GM18505 (cell line): ENCODE measurements at regions not wholly inside any gene's neighbourhood (a gene's known extent, or its start where the extent isn't known, plus 50 kb on each side); places are given as distances from the start of the nearest gene placed in this dataset.

Experiments used
- ATAC-seq: cut with Tn5 transposase; IDR thresholded peaks from one replicate; pipeline ENCODE4 v1.9.1; 2021; ENCODE audit not compliant: unreplicated experiment
- POLR2A ChIP-seq: IDR thresholded peaks from 4 replicates; pipeline ENCODE4 v1.6.1; 2011; ENCODE audit warnings: borderline replicate concordance; ENCODE audit not compliant: insufficient read depth, insufficient read length; ENCODE audit errors: extremely low read depth

DNA sequence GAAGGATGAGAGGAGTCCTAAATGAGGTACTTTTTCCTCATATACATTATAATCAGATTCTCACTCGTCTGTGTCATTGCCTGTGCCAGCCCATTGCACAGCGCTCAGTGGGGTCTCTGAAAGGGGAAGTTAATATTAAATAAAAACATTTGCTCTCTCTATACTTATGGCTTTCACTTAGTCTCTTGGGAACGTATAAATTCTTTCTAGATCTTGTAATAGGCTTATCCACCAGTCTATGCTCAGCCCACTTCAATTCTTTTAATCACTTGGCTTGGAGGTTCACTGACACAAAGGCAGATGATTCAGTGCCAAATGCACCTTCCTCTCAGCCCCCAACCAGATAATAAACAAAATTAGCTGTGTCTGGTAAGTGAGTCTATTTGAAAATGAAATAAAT lies 164.3 kb upstream of the OGFRL1 start:
- ATAC-seq: no peak
- no peak for TF ChIP-seq POLR2A

DNA sequence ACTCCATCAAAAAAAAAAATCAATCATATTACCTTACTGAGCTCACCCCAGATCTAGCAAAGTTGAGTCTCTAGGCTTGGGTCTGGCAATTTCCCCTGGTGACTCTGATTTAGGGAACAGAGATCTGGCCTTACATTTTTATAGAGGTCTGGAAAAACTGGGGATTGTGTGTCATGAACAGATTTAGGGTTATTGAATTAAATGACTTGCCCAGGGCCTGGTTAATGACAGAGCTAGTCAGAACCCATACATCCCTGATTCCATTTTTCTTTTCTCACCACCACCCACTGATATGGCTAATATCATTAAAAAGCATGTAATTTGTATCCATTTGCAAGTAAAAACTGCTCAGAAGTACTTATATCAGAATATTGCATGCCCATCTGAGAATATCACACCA lies 163.4 kb upstream of the OGFRL1 start:
- ATAC-seq: no peak
- no peak for TF ChIP-seq POLR2A

DNA sequence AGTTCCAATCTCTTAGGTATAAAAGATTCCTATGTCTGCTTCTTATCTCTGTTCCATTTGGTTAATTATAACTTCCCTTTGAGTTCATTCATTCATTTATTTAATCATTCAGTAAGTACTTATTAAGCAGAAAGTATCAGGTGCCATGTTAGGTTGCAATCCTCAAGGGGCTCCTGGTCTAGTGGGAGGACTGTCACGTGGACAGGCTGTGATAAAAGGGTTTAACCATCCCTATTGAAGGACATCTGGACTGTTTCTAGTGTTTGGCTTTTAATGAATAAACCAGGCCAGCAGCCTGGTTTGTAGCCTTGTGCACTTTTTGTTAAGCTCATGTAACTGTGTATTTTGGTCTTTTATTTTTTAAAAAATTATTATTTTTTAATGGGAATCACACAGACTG lies 162.1 kb upstream of the OGFRL1 start:
- no peak for TF ChIP-seq POLR2A
- ATAC-seq: no peak

DNA sequence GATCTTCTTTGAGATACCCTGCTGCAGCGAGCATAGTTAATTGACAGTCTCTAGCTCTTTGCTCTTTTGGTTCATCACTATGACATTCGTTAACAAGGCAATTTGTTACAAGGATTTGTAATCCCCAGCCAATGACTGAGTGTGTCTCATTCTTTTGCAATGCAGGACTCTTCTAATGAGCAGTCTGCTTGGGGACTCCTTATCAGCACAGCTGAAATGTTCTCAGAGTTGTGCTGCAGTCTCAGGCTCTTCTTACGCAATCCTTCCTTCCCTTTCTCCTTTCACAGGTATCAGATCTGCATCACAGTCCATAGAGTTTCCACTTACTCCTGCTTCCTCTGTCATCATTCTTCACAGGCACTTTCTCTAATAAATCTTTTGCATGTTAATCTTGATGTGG lies 161.2 kb upstream of the OGFRL1 start:
- no peak for TF ChIP-seq POLR2A
- no peak for ATAC-seq

DNA sequence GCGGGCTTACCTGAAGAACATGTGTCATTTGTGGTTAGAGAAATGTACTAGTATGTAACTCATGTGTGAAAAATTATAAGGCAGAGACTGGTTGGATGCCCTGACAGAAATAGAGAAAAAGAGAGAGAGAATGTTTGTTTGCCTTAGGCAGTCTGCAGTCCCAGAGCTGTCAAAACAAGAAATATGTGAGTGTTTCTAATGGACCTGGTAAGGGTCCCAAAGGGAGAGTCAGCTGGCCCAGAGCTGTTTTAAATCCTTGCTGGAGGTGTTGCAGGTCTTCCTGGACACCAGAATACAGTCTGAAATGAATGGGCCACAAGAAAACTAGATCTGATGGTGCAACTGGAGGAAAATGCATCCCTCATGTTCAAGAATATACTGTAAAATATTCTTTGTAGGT lies 158.3 kb upstream of the OGFRL1 start:
- ATAC-seq: no peak
- TF ChIP-seq POLR2A: no peak

DNA sequence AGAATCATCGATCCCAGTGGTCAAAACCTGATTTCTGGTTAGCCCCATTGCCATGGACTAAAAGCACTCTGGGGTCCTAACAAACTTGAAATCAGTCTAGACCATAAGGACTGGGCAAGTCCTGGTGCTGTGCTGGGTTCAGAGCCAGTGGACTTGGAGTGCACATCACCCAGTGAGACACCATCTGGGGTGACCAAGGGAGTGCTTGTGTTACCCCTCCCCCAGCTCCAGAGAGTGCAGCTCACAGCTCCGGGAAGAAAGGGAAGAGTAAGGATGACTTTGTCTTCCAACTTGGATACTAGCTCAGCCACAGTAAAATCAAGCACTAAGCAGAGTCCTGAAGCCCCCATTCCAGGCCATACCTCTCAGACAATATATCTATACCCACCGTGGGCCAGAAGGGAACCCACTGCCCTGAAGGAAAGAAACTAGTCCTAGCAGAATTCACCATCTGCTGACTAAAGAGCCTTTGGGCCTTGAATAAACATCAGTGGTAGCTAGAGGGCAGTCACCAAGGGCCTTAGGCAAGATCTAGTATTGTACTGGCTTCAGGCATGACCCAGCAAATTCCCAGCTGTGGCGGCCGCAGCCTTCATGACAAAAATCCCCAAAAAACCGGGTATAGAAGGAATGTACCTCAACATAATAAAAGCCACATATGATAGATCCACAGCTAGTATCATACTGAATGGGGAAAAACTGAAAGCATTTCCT lies 153.5 kb upstream of the OGFRL1 start:
- no peak for ATAC-seq
- no peak for TF ChIP-seq POLR2A

DNA sequence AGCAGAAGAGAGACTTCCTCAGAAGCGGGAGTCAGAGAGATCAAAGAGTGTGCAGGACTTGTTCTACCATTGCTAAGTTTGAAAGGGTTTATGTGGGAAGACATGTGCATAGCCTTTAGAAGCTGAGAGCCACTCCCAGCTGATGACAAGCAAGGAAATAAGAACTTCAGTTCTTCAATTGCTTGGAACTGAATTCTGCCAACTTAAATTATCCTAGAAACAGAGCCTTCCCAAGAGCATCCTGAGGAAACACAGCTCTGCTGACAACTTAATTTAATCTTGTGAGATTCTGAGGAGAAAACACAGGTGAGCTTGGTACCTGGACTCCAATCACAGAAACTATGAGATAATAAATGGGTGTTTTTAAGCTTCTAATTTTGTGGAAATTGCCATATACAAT lies 150.6 kb upstream of the OGFRL1 start:
- no peak for ATAC-seq
- no peak for TF ChIP-seq POLR2A

DNA sequence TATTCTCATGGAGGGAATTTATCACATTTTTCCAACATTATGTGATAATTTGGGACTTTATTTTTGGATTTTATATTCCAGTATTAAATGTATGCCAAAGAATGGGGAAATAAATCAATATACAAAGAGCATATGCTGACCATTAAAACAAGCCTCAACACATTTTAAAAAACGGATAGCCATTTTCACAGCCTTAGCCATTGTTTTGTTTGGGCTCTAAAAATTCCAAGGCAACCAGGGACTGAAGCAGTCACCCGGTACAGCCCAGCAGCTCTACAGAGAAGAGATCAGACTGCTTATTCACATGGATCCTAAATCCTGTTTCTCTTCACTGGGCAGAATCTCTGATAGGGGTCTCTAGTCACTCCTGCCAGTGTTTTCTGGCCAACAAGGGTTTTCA lies 150.2 kb upstream of the OGFRL1 start:
- no peak for TF ChIP-seq POLR2A
- ATAC-seq: no peak

DNA sequence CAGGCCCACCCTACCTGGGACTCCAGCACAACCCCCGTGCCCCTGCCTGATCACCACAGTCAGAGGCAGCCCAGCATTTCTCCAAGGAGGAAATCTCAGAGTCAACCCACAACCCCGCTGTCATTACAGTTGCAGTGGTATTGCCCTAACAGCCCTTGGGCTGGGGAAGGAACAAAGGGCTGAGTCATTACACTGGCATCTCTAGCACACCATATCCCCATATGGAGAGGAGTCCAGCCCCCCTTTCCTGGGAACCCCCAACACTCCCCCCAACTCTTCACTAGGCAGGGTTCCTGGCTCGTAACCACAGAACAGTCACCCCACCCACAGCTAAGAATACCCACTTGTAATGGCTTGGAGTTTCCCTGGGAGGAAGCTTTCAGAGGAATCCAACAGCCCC lies 149.4 kb upstream of the OGFRL1 start:
- TF ChIP-seq POLR2A: no peak
- no peak for ATAC-seq

DNA sequence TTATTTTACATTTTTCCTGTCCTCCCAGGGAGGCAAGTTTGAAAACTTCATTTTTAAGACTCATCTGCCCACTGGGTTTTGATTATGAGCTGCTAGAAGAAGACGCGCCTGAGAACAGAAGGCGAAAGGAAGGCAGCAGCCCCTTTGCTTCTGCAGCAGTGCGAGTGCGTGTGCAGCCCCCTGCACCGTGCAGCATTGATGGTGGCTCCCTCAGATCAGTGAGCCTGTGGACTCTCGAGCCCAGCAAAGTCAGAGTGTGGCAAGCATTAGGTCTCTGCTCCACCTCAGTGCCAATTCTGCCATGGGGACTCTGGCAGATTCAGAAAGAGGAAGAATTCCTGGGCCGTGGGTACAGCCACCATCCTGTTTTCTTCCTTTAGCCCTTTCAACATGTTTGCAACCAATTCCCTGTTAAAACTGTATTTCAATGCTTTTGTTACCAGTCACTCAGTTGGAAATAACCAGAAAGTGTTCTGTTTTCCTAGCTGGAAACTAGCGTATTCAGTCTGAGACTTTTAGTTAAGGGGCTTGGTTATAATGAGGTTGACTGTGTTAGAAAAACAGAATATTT lies 134.8 kb upstream of the OGFRL1 start:
- ATAC-seq: no peak

DNA sequence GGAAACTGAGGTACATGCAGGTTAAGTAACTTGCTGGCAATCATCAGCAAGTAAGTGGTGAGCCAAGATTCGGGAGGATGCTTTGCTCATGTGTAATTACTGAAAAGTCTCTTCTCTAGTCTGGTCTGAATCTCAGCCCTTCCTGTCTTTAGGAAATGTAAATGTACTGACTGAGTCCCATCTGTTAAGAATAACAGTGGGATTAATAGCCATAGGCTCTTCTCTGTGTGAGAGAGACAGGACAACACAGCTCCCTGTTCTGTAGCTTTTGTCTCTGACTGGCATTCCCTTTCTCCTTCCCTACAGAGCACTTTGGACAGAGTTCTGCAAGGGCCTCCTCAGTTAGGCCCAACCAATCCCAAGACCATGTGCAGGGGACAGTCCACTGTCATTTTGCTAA lies 131.3 kb upstream of the OGFRL1 start:
- TF ChIP-seq POLR2A: no peak

More for the DNA sequence above, 134.8 kb upstream of the OGFRL1 start:
- no peak for TF ChIP-seq POLR2A

DNA sequence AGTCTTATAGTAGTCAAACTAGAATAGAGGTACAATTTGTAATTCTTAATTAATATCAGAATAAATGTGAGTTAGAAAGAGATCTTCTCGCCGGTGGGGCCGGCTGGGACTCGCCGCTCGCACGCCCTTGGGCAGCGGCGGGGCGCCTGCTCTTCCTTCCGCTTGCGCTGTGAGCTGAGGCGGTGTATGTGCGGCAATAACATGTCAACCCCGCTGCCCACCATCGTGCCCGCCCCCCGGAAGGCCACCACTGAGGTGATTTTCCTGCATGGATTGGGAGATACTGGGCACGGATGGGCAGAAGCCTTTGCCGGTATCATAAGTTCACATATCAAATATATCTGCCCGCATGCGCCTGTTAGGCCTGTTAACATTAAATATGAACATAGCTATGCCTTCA lies 123.7 kb upstream of the OGFRL1 start:
- ATAC-seq: no peak
- TF ChIP-seq POLR2A: no peak

More for the DNA sequence above, 131.3 kb upstream of the OGFRL1 start:
- no peak for ATAC-seq

DNA sequence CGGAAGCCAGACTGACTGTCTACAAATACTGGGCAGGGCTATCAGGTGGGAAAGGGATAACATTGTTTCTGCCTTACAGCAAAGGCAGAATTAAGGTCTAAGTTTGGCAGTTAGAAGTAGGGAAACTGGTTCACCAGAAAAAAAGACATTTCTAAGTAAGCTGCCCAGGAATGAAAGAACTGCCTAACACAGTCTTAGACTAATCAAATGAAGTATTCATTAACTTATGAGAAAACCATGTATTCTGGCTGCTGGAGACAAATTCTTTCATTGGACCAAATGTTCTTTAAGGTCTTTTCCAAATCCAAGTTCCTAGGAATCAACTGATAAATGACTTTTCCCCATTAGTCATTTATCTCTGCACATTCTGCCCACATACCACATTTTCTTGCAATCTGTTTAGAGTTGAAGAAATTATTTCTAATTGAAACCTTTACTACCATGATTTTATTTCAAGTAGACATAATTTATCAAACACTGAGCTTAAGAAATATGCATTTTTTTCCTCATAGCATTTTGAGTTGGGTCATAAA lies 120.3 kb upstream of the OGFRL1 start:
- ATAC-seq: no peak
- no peak for TF ChIP-seq POLR2A

DNA sequence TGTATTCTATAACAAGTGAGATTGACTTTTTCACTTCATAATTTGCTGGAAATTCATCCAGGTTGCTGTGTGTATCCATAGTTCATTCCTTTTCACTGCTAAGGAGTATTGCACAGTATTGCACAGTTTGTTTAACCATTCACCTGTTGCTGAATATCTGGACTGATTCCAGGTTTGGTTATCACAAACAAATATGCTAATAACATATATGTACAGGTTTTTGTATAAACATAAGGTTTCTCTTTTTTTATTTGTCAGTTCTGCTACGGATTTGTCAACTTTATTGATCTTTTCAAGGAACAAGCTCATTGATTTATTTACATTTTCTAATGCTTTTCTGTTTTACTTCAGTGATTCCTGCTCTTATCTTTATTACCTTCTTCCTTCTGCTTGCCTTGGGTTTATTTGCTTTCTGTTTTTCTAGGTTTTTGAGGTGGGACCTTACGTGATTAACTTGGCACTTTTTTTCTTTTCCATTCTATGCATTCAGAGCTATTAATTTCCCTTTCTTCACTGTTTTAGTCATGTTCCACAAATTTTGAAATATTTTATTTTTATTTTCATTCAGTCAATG lies 117.0 kb upstream of the OGFRL1 start:
- no peak for ATAC-seq
- TF ChIP-seq POLR2A: no peak
